RWPE2 (cell line): ENCODE measurements at regions not wholly inside any gene's neighbourhood (a gene's known extent, or its start where the extent isn't known, plus 50 kb on each side); places are given as distances from the start of the nearest gene placed in this dataset.

Source experiments
- ATAC-seq: fragments of 200-7000 bp; cut with Tn5 transposase; 3 replicates; pipeline ENCODE4 v1.9.1; 2021; ENCODE audit warnings: low read depth
- DNase-seq: peaks from one replicate; pipeline ENCODE4 v3.0.0-alpha.2; 2020; ENCODE audit warnings: low spot score
- H3K27ac ChIP-seq: fragments of 450-650 bp; 2 replicates; pipeline ENCODE4 v1.5.1; 2017; ENCODE audit warnings: mild to moderate bottlenecking; ENCODE audit not compliant: poor library complexity, severe bottlenecking
- H3K27me3 ChIP-seq: fragments of 250-450 bp; sonication (Bioruptor Pico); 2 replicates; pipeline ENCODE4 v1.5.1; 2021; ENCODE audit warnings: mild to moderate bottlenecking, moderate library complexity; ENCODE audit not compliant: insufficient read depth, poor library complexity, severe bottlenecking
- H3K36me3 ChIP-seq: fragments of 250-450 bp; sonication (Bioruptor Pico); 2 replicates; pipeline ENCODE4 v1.5.1; 2020; ENCODE audit warnings: low read depth, mild to moderate bottlenecking, moderate library complexity
- H3K4me1 ChIP-seq: fragments of 250-450 bp; sonication (Bioruptor Pico); 2 replicates; pipeline ENCODE4 v1.5.1; 2021; ENCODE audit warnings: mild to moderate bottlenecking, moderate library complexity; ENCODE audit not compliant: insufficient read depth, poor library complexity, severe bottlenecking
- H3K4me3 ChIP-seq: fragments of 250-450 bp; sonication (Bioruptor Pico); 2 replicates; pipeline ENCODE4 v1.5.1; 2021; ENCODE audit warnings: mild to moderate bottlenecking, moderate library complexity; ENCODE audit not compliant: severe bottlenecking
- H3K9me3 ChIP-seq: fragments of 250-450 bp; sonication (Bioruptor Pico); 2 replicates; pipeline ENCODE4 v1.5.1; 2021; ENCODE audit warnings: mild to moderate bottlenecking, moderate library complexity; ENCODE audit not compliant: severe bottlenecking
- TF ChIP-seq, protein P1 (sequence below): fragments of 450-650 bp; IDR thresholded peaks from one replicate; pipeline ENCODE4 v1.5.1; 2017; ENCODE audit warnings: mild to moderate bottlenecking, moderate library complexity; ENCODE audit not compliant: poor library complexity, severe bottlenecking

GRCh38 chr22:46026899-46027210, 49.9 kb upstream of the WNT7B start:
- no peak overlapping the region for H3K27ac ChIP-seq
- H3K9me3 ChIP-seq = no peaks in the 10 kb centered on the region
- no peak overlapping the region for H3K4me3 ChIP-seq
- peaks cover 11% of the 10 kb centered on the region for H3K4me1 ChIP-seq
- TF ChIP-seq, protein P1, sequence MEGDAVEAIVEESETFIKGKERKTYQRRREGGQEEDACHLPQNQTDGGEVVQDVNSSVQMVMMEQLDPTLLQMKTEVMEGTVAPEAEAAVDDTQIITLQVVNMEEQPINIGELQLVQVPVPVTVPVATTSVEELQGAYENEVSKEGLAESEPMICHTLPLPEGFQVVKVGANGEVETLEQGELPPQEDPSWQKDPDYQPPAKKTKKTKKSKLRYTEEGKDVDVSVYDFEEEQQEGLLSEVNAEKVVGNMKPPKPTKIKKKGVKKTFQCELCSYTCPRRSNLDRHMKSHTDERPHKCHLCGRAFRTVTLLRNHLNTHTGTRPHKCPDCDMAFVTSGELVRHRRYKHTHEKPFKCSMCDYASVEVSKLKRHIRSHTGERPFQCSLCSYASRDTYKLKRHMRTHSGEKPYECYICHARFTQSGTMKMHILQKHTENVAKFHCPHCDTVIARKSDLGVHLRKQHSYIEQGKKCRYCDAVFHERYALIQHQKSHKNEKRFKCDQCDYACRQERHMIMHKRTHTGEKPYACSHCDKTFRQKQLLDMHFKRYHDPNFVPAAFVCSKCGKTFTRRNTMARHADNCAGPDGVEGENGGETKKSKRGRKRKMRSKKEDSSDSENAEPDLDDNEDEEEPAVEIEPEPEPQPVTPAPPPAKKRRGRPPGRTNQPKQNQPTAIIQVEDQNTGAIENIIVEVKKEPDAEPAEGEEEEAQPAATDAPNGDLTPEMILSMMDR = no peak
- DNase-seq = no peak
- no peak for ATAC-seq
- no peaks in the 10 kb centered on the region for H3K36me3 ChIP-seq
- no peaks in the 10 kb centered on the region for H3K27me3 ChIP-seq

- Histone ChIP-seq H3K27ac (no peak overlapping the region), H3K4me3 (no peak overlapping the region), H3K4me1 (peaks cover 11% of the 10 kb centered on the region), H3K9me3 (no peaks in the 10 kb centered on the region), H3K27me3 (no peaks in the 10 kb centered on the region), H3K36me3 (no peaks in the 10 kb centered on the region)
- no peak for DNase-seq
- TF ChIP-seq, protein P1 = no peak
- no peak for ATAC-seq
Measured at GRCh38 chr22:46027211-46028105, 50.5 kb upstream of the WNT7B start.

DNA sequence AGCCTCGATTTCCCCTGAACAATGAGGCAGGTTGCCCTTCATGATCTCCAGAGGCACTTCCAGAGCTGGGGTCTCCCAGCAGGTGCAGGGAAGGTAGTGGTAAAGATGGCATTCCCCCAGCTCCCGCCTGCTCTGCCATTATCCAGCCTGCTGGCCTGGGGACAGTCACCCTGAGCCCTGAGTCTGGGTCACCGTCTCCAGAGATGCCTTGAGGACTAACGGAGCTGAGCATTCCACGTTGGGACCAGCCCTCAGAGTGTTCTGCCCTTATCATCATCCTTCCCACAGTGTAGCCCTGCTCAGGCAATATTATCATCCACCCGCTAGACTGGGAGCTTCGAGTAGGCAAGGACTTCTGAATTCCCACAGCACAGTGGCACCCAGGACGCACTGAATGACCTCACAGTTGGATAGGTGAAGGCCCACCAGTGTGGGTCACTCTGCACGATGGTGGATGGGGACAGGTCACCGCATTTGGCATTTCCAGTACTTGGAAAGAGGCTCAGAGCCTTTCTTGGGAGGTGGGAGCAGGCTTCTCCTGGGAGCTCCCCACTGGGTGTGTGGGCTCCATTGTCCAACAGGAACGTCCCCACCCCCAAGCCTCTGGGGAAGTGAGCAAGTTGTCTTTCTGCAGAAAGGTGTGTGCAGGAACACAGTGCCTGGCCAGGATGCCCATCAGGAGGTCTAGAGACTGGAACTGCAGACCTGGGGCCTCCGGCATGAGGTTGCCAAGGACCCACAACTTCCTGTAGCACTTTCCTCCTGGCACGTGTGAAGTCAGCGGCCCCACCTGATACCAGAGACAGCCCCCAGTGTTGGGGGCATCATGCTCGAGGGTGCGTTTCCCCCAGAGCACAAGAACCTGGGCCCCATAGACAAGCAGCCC, 51.4 kb upstream of the WNT7B start:
- Histone ChIP-seq H3K27me3 (no peaks in the 10 kb centered on the region), H3K4me1 (peaks cover 11% of the 10 kb centered on the region), H3K36me3 (no peaks in the 10 kb centered on the region), H3K27ac (no peak overlapping the region), H3K4me3 (no peak overlapping the region), H3K9me3 (no peaks in the 10 kb centered on the region)
- TF ChIP-seq, protein P1 = no peak
- ATAC-seq (no peak), DNase-seq (no peak)

DNA sequence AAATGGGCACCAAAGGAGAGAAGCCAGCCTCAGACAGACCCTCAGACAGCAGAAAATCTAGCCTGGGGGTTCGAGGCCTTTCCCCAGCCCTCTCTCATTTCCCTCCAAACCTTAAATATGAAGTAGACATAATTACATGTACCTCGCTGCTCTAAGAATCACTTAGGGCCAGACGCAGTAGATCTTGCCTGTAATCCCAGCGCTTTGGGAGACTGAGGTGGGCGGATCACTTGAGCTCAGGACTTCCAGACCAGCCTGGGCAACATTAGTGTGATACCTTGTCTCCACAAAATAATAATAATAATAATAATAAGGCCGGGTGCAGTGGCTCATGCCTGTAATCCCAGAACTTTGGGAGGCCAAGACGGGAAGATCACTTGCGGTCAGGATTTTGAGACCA, 52.1 kb upstream of the WNT7B start:
- no peak for DNase-seq
- Histone ChIP-seq H3K9me3 (no peaks in the 10 kb centered on the region), H3K4me1 (peaks cover 4% of the 10 kb centered on the region), H3K27ac (no peak overlapping the region), H3K4me3 (no peak overlapping the region), H3K27me3 (no peaks in the 10 kb centered on the region), H3K36me3 (no peaks in the 10 kb centered on the region)
- ATAC-seq = no peak
- TF ChIP-seq, protein P1 = no peak
